Loucy (cell line): ENCODE measurements at regions not wholly inside any gene's neighbourhood (a gene's known extent, or its start where the extent isn't known, plus 50 kb on each side); places are given as distances from the start of the nearest gene placed in this dataset.

Source experiments
- H2AFZ ChIP-seq: fragments of 200-600 bp; sonication (generic); 2 replicates; pipeline ENCODE4 v1.6.0; 2016; ENCODE audit warnings: antibody characterized with exemption, mild to moderate bottlenecking, low read length, moderate library complexity
- H3F3A ChIP-seq: fragments of 200-600 bp; 2 replicates; pipeline ENCODE4 v1.6.0; 2016; ENCODE audit warnings: antibody characterized with exemption, low read depth, mild to moderate bottlenecking
- H3K27me3 ChIP-seq: fragments of 200-600 bp; sonication (generic); 2 replicates; pipeline ENCODE4 v1.6.1; 2014; ENCODE audit warnings: low read length, mild to moderate bottlenecking; ENCODE audit not compliant: insufficient read depth, poor library complexity, severe bottlenecking
- H3K36me3 ChIP-seq: fragments of 200-600 bp; sonication (generic); 2 replicates; pipeline ENCODE4 v1.6.1; 2016; ENCODE audit warnings: low read length; ENCODE audit not compliant: insufficient read depth
- H3K4me1 ChIP-seq: fragments of 200-600 bp; sonication (generic); 2 replicates; pipeline ENCODE4 v1.5.1; 2014; ENCODE audit warnings: low read length, mild to moderate bottlenecking; ENCODE audit not compliant: insufficient read depth, poor library complexity, severe bottlenecking
- H3K4me2 ChIP-seq: fragments of 200-600 bp; sonication (generic); 2 replicates; pipeline ENCODE4 v1.6.0; 2014; ENCODE audit warnings: antibody characterized with exemption, low read length, low read depth, mild to moderate bottlenecking; ENCODE audit not compliant: poor library complexity, severe bottlenecking
- H3K4me3 ChIP-seq: fragments of 200-600 bp; sonication (generic); 2 replicates; pipeline ENCODE4 v1.5.1; 2014; ENCODE audit warnings: low read length, mild to moderate bottlenecking, mixed read lengths; ENCODE audit not compliant: poor library complexity, severe bottlenecking
- H3K79me2 ChIP-seq: fragments of 200-600 bp; sonication (generic); 2 replicates; pipeline ENCODE4 v1.6.1; 2014; ENCODE audit warnings: low read length; ENCODE audit not compliant: insufficient read depth
- H3K9ac ChIP-seq: fragments of 200-600 bp; sonication (generic); 2 replicates; pipeline ENCODE4 v1.6.0; 2014; ENCODE audit warnings: mild to moderate bottlenecking, low read depth, low read length, moderate library complexity; ENCODE audit not compliant: poor library complexity, severe bottlenecking
- H3K9me2 ChIP-seq: fragments of 200-600 bp; sonication (generic); replicated peaks from 2 replicates; pipeline ENCODE4 v1.6.1; 2016; ENCODE audit warnings: low read depth, low read length, mixed read lengths
- H3K9me3 ChIP-seq: fragments of 200-600 bp; sonication (generic); 2 replicates; pipeline ENCODE4 v1.6.1; 2014; ENCODE audit warnings: mild to moderate bottlenecking, antibody characterized with exemption, low read length, low read depth; ENCODE audit not compliant: insufficient read depth
- H4K20me1 ChIP-seq: fragments of 200-600 bp; sonication (generic); 2 replicates; pipeline ENCODE4 v1.6.0; 2014; ENCODE audit warnings: antibody characterized with exemption, low read length, mild to moderate bottlenecking; ENCODE audit not compliant: insufficient read depth, poor library complexity, severe bottlenecking
- CTCF ChIP-seq: fragments of 200-600 bp; sonication (generic); conservative IDR thresholded peaks from 2 replicates; pipeline ENCODE4 v1.5.1; 2014; ENCODE audit warnings: mild to moderate bottlenecking, antibody characterized with exemption, low read length
- EZH2phosphoT487 ChIP-seq: fragments of 200-600 bp; IDR thresholded peaks from 2 replicates; pipeline ENCODE4 v1.6.1; 2018; ENCODE audit warnings: antibody characterized with exemption, mild to moderate bottlenecking, moderate library complexity, borderline replicate concordance

- Histone ChIP-seq H3K4me3 (no peak overlapping the region), H3K27me3 (no peaks in the 10 kb centered on the region), H3F3A (no peaks in the 10 kb centered on the region), H3K79me2 (no peaks in the 10 kb centered on the region), H3K4me1 (no peaks in the 10 kb centered on the region), H3K36me3 (no peaks in the 10 kb centered on the region), H3K4me2 (no peak overlapping the region), H3K9me3 (no peaks in the 10 kb centered on the region), H4K20me1 (no peaks in the 10 kb centered on the region), H2AFZ (no peak overlapping the region), H3K9ac (no peak overlapping the region), H3K9me2 (no peaks in the 10 kb centered on the region)
- TF ChIP-seq CTCF (no peak), EZH2phosphoT487 (no peak)
Measured at GRCh38 chr12:104855599-104855998, 102.5 kb downstream of the SLC41A2 start.

- Histone ChIP-seq H2AFZ (no peak overlapping the region), H3K36me3 (no peaks in the 10 kb centered on the region), H3K9me3 (no peaks in the 10 kb centered on the region), H3K27me3 (no peaks in the 10 kb centered on the region), H3K4me2 (no peak overlapping the region), H3K9ac (no peak overlapping the region), H3K9me2 (no peaks in the 10 kb centered on the region), H3F3A (no peaks in the 10 kb centered on the region), H3K4me1 (no peaks in the 10 kb centered on the region), H4K20me1 (no peaks in the 10 kb centered on the region), H3K79me2 (no peaks in the 10 kb centered on the region), H3K4me3 (no peak overlapping the region)
- TF ChIP-seq CTCF: no peak
- TF ChIP-seq EZH2phosphoT487: no peak
Measured at GRCh38 chr12:104852896-104853295, 105.2 kb downstream of the SLC41A2 start.

- Histone ChIP-seq H3K27me3 (no peaks in the 10 kb centered on the region), H3K4me1 (no peaks in the 10 kb centered on the region), H3K36me3 (no peaks in the 10 kb centered on the region), H2AFZ (no peak overlapping the region), H4K20me1 (no peaks in the 10 kb centered on the region), H3K4me2 (no peak overlapping the region), H3K9me3 (no peaks in the 10 kb centered on the region), H3K79me2 (no peaks in the 10 kb centered on the region), H3K9me2 (no peaks in the 10 kb centered on the region), H3K4me3 (no peak overlapping the region), H3K9ac (no peak overlapping the region), H3F3A (no peaks in the 10 kb centered on the region)
- TF ChIP-seq EZH2phosphoT487 (no peak), CTCF (no peak)
Measured at GRCh38 chr12:104852102-104852501, 106.0 kb downstream of the SLC41A2 start.
